GM18861 (cell line): ENCODE measurements at regions not wholly inside any gene's neighbourhood (a gene's known extent, or its start where the extent isn't known, plus 50 kb on each side); places are given as distances from the start of the nearest gene placed in this dataset.

Experiments used
- ATAC-seq: cut with Tn5 transposase; IDR thresholded peaks from one replicate; pipeline ENCODE4 v1.9.1; 2021; ENCODE audit not compliant: unreplicated experiment

DNA sequence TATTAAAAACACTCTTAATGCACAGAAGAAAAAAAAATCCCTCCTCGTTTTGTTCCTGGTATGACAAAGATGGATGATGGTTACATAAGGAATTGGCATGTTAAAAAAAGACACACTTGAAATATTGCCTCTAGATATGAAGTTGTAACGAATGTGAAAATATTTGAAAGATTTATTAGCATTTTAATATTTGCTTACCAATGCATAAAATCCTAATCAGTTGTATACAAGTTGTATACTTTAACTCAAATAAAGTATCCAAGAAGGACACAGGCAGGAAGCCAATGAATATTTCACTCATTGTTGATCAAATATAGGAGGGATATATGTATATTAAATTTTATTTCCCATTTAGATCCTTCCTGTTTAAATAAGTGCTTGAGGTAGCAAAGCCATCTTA, 850.8 kb upstream of the RBFOX1 start:
- no peak for ATAC-seq

DNA sequence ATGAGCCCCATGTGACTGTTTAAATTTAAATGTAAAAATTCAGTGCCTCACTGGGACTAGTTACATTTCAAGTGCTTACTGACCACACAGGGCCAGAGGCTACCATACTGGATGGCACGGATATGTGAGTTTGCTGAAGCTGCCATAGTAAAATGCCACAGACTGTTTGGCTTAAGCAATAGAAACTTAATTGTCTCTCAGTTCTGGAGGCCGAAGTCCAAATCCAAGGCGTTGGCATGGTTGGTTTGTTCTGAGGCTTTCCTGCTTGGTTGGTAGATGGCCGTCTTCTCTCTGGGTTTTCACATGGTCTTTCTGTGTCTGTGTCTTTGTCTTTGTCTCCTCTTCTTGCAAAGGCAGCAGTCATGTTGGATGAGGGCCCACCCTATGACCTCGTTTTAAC, 878.9 kb upstream of the RBFOX1 start:
- no peak for ATAC-seq

DNA sequence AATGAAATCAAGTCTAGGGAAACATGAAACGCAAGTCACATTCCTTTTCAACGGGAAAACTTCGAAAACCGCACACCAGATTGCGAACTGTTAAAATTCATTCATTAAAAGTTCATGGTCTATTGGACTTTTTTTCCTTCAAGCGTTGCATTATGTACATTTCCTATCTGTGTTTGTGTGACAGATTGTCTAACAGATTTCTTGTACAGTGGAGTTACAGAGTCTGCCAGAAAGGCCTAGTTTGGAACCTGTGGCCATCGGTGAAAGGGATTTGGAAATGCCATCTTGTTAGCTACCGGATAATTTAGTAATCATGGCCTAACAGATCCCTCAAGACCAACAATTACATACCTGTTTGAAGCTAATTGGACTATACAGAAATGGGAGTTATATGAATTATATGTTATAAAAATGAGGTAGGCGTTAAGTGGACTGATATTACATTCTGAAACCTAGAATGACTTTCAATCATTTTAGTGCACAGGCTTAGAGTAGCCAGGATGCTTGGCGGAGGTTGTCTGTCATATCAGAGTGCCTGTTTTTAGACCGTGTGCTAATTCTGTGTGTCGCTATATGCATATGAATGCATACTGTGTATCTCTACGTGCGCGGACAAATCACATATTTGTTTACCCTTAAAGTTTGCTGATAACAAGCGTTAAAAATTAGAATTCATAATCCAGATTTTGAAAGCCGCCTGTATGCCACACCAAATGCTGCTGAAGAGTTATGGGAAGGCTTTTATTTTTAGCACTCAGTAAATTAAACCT, 885.4 kb upstream of the RBFOX1 start:
- no peak for ATAC-seq

DNA sequence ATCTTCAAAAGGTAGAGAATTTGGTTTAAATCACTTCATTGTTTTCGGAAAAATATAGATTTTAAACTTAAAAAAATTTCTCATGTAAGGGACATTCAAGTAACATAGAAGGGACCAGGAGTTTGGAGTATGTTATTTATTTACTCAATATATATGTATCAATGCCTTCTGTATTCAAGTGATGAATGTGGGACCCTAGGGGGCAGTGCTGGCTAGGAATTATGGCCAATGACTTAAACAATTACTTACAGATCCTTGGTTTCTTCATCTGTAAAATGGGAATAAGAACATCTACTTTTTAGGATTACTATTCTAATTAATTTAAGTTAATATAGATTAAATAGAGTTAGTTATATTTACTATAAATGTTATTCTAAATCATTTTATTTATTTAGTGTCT, 886.3 kb upstream of the RBFOX1 start:
- ATAC-seq, result no peak

DNA sequence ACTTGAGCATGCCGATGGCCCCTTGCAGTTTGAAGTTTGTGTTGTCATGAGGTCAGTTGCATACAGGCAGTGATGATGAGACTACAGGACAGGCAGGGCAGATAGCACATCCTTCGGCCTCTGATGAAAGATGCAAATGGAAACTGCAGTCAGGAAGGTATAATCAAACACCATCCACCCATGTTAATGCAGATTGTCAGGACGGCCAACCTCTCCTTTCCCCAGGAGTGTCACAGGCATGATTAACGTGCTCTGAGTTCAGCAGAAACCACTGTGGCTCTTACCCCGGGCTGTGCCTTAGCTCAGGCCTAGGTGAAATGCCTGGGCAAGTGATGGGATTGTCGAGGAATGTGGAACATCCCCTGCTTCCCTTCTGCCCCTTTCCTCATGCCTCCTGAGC, 893.5 kb upstream of the RBFOX1 start:
- no peak for ATAC-seq

DNA sequence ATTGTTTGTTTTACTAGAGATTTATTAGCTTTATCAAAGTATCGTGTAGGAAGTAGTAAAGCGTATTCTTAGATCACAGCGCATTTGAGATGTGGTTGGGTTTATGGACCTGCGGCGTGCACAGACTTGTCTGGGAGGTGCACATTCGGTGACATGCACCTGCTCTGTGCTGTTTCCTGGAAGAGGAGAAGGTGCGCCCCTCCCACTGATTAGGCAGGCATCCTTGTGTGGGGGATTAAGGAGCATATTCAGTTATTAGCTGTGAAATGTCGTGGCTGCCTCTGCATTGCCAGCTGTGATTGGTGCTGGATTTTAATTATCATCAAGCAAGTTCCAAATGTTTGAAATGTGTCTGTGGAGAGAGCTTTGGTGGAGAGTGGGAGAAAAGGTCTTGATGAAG, 903.8 kb upstream of the RBFOX1 start:
- ATAC-seq, result no peak

DNA sequence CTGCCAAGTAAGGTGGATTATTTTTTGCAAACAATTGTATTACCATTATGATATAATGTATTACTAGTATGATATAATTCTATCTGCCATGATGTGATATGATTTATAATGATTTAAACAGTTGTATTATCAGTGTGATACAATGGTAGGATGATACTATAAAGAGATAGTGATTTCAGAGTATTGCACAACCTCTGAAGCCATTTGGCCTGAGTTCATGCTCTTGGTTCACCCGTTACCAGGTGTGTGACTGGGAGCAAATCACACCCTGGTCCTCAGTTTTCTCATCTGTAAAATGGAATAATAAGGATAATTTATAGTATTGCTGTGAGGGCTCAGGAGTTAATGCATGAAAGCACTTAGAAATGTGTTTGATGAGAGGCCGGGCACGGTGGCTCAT, 905.0 kb upstream of the RBFOX1 start:
- no peak for ATAC-seq

DNA sequence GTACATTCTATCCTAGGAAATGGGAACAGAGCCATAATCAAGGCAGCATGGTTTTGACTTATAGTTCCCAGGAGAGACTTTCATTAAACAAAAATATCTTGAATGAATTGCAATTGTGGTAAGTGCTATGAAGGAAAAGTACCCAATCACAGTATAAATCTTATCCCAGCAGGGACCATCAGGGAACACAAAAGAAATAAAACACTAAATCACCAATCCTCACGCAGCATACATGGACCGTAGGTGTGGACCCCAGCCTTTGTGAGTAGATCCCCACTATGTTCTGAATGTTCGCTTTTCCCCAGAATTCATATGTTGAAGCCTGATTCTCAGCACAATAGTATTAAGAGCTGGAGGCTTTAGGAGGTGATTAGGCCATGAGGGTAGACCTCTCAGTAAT, 925.0 kb upstream of the RBFOX1 start:
- ATAC-seq, result no peak

DNA sequence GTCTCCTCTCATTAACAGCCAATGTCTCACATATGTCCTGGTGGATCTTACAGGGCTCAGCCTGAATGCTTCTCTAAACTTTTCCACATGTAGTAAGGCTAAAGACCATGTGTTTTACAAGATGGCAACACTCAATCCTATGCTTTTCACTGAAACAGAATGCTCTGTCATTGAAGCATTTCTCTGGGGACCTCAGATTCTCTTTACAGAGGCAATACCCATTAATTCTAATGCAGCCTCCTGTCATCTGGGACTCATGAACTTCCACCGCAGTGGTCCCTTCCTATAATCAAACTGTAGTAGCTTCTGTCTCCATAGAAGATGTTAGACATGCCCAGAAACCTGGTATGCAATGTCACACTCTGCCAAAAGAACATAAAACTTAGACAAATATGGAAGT, 926.6 kb upstream of the RBFOX1 start:
- ATAC-seq, result no peak

DNA sequence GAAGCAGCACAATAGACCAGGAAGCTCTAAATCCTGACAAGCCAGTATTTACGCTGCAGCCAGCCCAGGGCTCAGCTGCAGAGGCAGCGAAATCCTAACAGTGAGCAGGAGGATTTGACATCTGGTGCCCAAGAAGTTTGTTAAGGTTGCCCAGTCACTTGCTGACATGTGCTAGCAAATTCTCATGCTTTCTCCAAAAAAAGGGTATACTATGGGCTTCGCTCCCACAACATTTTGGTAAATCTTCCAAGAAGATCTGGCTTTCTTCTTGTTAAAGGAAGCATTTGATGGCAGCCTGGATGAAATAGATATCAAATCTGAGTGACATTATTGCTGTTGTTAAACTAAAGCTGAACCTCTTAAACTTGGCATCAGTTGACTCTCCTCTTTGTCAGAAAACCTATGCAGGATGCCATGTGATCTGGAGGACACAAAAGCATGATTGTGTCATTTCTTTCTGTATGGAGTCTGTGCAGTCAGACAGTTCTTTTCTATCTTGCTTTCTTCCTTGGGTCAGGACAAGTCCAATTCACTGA, 949.7 kb upstream of the RBFOX1 start:
- ATAC-seq, result no peak

DNA sequence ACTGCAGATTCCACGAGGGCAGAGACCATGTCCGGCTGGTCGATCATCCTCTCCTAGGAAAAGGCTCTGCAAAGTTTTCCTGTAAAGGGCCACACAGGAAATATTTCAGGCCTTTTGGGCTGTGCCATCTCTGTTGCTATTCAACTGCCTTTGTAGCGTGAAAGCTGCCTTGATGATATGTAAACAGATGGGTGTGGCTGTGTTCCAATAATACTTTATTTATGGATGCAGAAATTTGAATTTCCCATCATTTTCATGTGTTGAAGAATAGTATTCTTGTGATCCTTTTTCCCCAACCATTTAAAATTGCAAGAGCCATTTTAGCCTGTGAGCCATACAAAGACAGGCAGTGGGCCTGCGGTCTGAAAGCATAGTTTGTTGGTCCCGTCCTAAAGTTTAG, 950.7 kb upstream of the RBFOX1 start:
- no peak for ATAC-seq

DNA sequence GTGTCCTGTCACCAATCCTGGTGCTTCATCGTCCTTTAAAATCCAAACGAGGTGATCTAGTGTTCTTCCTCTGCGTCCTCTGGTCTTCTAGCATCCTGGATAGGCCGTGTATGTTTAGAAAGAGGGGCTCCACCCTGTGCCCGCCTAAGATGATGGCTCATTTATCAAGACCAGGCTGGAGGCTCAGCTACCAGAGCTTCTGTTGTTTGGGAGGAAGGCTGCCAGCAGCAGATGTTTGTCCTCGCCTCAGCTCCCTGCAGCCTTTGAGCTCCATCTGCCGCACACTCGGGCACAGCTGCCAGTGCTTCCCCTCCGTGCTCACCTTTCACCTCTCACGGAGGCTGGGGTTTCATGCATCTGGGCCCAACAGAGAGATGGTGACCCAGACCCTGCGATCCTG, 954.7 kb upstream of the RBFOX1 start:
- no peak for ATAC-seq

DNA sequence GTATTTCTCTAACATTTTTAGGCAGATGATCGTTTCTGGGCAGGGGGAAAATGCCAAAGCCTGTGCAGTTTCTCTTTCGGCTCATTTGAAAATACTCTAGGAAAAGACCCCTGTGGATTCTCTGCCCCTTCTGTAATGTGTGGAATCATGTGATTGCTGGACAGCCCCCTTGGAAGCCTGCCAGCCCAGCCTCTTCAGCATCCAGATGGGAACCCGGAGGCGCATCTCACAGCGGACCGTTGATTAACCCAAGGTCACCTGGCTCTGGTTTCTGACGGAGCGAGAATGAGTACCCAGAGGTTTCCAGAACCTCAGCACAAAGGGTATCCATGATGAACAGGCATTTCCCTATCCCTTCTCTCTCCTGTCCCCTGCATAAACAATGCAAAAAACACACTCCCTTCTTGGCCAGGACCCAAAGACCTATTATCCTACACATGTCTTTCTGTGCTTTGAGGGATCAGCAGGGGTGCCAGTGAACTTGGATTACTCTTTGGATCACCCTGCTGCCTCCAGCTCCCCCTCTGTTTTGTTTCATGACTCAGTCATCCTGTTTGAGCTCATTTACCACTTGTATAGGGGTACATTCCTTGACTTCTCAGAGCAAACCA, 957.1 kb upstream of the RBFOX1 start:
- no peak for ATAC-seq

DNA sequence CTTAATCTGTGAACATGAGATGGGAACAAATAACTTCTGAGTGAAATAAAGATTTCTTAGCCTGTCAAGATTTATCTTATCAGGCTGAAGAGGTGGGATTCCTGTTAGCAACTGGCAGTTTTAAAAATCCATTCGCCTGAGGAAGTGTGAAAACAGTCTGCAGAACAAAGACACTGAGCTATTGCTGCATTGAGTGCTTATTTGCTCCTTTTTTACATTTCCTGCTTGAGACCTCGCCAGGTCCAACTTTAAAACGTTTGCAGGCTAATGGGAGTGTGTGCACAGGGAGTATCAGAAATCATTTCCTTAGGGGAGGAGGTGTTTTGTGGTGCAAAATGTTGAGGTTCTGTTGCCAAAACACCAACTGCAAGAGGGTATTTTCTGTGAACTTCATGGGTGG, 957.8 kb upstream of the RBFOX1 start:
- no peak for ATAC-seq

DNA sequence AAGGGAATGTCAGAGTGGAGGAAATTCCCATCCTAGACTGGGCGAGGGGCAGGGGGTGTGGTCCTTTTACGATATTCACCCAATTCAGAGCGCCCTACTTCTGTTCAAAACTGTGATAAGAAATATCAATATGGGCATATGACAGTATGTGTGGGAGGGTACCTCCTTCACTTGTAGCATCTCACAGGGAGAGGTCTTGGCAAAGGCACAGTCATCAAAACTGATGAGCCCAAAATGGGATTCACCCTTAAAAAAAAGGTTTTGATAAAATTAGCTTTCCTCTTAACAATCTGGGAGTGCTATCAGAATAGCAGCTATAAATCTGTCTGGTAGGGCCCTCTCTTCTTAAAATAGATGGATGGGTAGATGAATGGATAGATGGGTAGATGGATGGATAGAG, 967.8 kb upstream of the RBFOX1 start:
- no peak for ATAC-seq

DNA sequence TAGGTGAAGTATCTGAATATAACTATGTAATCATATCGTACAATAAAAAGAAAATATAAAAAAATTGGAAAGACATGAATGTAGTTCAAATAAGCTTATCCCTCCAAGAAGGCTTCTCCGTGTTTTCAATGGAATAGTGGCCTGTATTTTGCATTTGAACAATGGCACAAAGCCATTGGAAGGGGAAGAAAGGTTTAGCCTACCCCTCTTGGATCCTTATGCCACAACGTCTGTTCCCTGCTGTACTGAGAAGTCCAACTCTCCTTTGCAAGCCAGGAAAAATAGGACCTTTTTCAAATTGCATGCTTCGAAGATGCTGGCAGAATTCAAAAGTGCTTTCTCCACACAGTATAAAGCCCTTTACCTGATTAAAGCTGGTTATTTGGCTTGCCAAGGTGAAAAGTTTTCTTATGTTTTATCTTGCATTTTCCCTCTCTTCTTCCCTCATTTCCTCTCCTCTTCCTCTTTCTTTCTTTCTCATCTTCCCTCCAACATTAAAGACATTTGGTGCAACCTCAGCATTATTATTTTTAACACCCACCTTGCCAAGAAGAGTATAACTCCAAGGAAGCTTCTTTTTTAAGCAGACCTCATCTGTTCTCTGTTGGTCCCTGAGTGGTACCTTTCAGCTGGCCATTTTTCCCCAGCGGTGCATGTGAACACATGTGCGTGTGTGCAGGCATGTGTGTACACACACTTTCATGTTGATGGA, 968.6 kb upstream of the RBFOX1 start:
- ATAC-seq, result no peak

DNA sequence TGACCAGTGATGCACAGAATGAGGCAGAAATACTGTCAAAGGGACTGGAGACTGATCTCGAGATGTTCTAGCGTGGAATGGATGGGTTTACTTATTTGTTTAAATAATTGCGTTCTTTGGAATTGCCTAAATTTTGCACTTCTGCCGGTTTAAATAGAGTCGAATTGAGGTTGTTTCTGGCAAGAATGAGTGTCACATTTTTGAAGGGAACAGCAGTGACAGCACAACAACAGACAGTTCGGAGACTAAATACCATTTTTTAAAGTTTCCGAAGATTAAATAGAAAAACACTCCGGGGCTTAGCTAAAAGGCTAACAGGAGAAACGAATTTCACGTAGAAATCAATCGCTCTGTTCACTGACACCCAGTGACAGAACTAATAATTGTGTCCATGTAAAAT, 969.2 kb upstream of the RBFOX1 start:
- ATAC-seq, result no peak

DNA sequence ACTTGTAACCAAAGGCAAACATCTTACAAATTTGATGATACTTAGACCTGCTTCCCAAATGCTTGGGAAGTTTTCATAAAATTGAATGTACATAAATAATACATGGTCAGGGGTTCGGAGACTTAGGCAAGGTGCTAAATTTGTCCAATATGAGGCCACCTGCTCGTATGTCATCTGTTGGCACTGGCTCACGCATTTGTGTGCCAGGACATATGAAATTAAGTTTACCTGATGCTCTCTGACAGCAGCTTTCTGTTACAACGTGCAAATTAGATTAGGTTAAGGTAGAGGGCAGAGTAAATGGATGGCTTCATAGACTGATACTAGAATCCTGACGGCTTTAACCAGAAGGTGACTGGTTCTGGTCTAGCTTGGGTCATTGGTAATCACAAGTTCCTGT, 970.3 kb upstream of the RBFOX1 start:
- ATAC-seq, result no peak

DNA sequence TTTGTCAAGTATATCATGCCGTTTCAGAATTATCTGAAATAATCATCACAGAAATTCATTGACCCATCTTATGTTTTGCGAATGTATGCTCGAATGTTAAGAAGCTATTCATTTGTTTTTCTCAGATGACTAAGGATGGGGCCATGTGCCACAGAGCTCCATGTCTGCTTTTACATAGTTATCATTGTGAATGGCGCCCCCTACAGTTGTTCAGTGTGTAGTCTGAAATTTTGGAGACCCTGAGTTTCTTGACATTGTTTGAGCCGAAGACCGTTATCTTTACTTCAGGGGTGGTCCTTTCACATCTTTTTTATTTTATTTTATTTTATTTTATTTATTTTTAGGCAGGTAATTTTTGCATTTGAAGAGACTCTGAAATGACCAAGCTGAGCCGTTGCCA, 972.0 kb upstream of the RBFOX1 start:
- ATAC-seq, result no peak

DNA sequence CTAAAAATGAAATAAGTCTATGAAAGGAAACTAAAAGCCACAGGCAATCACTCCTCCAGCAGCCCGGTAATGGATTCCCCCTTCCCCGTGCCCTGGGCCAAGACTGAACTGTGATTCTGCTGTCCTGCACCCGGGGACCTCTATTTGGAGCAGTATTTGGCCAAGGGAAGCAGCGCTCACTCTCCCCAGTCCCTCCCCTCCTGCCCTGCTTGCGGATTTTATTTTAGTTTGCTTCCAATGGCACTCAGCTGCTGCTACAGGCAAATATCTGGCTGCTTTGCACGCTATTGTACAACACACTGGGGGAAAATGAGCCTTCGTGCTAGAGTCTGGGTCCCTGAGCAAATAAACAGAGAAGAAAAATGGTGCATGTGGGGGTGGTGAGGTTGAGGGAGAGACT, 975.7 kb upstream of the RBFOX1 start:
- no peak for ATAC-seq

DNA sequence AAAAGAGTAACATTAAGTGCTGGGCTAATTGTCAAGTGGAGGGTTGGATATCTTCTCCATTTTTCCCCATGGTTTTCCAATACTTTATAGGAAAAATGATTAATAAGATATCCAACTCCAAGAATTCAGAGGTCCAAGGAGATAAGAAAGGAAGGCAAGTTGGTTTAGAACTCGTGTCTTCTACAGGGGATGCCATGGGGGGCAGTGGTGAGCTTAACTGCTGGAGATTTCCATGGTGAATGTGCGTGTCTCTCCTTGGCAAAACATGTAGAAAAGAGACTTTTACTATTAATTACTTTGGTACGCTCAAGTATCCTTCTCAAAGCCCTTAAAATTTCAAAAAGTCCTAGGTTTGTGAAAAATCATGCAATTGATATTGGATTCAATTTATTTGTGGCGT, 982.9 kb upstream of the RBFOX1 start:
- no peak for ATAC-seq

DNA sequence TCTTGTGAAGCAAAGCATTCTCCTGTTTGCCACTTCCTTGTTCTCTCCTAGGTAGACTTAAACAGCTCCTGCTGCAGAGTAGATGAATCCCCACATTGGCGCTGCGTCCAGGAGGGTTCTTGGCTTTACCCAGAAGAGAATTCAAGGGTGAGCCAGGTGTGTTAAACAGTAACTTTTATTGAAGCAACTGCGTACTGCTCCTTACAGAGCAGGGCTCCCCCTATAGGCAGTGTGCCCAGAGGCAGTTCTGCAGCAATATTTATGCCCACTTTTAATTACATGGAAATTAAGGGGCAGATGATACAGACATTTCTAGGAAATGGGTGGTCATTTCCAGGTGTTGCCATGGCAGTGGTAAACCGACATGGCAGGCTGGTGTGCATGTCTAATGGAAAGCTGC, 987.6 kb upstream of the RBFOX1 start:
- no peak for ATAC-seq
